PFSK-1 (cell line): ENCODE measurements at regions not wholly inside any gene's neighbourhood (a gene's known extent, or its start where the extent isn't known, plus 50 kb on each side); places are given as distances from the start of the nearest gene placed in this dataset.

ENCODE experiments used
- FOXP2 ChIP-seq: optimal IDR thresholded peaks from 2 replicates; pipeline ENCODE3; 2011; ENCODE audit warnings: borderline replicate concordance, control low read depth, inconsistent platforms; ENCODE audit not compliant: insufficient read depth; ENCODE audit errors: extremely low read length, extremely low read depth
- POLR2AphosphoS5 ChIP-seq: IDR thresholded peaks from 2 replicates; pipeline ENCODE4 v1.6.1; 2012; ENCODE audit warnings: low read depth, mild to moderate bottlenecking, control low read depth, low read length, moderate library complexity
- REST ChIP-seq, 2 experiments: IDR thresholded peaks; 2 replicates each; pipeline versions ENCODE4 v1.6.1 to v1.8.0; 2011 to 2012; ENCODE audit warnings: low read depth in 2 of 2, low read length in 2 of 2, control low read depth in 1 of 2, inconsistent platforms in 1 of 2, mild to moderate bottlenecking in 1 of 2, moderate library complexity in 1 of 2; ENCODE audit not compliant: insufficient read depth in 1 of 2
- SIN3A ChIP-seq: IDR thresholded peaks from 2 replicates; pipeline ENCODE4 v1.6.1; 2012; ENCODE audit warnings: mild to moderate bottlenecking, low read length, moderate library complexity, borderline replicate concordance; ENCODE audit not compliant: insufficient read depth
- TAF1 ChIP-seq: IDR thresholded peaks from 2 replicates; pipeline ENCODE4 v1.6.1; 2012; ENCODE audit warnings: low read length, control low read depth, borderline replicate concordance; ENCODE audit not compliant: insufficient read depth

GRCh38 chr1:69406244-69406643 is 161.5 kb upstream of the LRRC7 start:
- TF ChIP-seq REST (IDR thresholded peaks at IDR 0.05; ENCODE audit: insufficient read depth in 1 of 2, low read depth in 2 of 2, low read length in 2 of 2) (no peak), TAF1 (no peak), POLR2AphosphoS5 (no peak), SIN3A (no peak), FOXP2 (no peak)
